Aorta (tissue), 5 donors: ENCODE measurements at regions not wholly inside any gene's neighbourhood (a gene's known extent, or its start where the extent isn't known, plus 50 kb on each side); places are given as distances from the start of the nearest gene placed in this dataset.

Experiments
- ATAC-seq: fragments of 200-7000 bp; cut with Tn5 transposase; one replicate; pipeline ENCODE4 v1.9.1; 2022; ENCODE audit warnings: moderate library complexity; ENCODE audit not compliant: low FRiP score
- DNase-seq, 2 donors: peaks; one replicate each; pipeline ENCODE4 v3.0.0-alpha.2; 2020
- H3K27ac ChIP-seq, 2 donors: one replicate each; pipeline ENCODE4 v1.5.1; 2013; ENCODE audit warnings: low read length in 2 of 2, mild to moderate bottlenecking in 2 of 2, moderate library complexity in 2 of 2, control low read depth in 1 of 2, inconsistent platforms in 1 of 2, low read depth in 1 of 2
- H3K27me3 ChIP-seq, 2 donors: one replicate each; pipeline ENCODE4 v1.6.1; 2013; ENCODE audit warnings: control low read depth in 1 of 2, low read length in 1 of 2, mild to moderate bottlenecking in 1 of 2, moderate library complexity in 1 of 2; ENCODE audit not compliant: insufficient read depth in 2 of 2, control insufficient read depth in 1 of 2
- H3K36me3 ChIP-seq, 2 donors: one replicate each; pipeline ENCODE4 v1.6.1; 2013; ENCODE audit warnings: control low read depth in 1 of 2, low read length in 1 of 2, mild to moderate bottlenecking in 1 of 2; ENCODE audit not compliant: insufficient read depth in 2 of 2, control insufficient read depth in 1 of 2
- H3K4me1 ChIP-seq, 2 donors: one replicate each; pipeline ENCODE4 v1.6.1; 2013; ENCODE audit warnings: low read length in 2 of 2, control low read depth in 1 of 2, mild to moderate bottlenecking in 1 of 2, moderate library complexity in 1 of 2; ENCODE audit not compliant: insufficient read depth in 2 of 2, control insufficient read depth in 1 of 2
- H3K4me3 ChIP-seq, 2 donors: one replicate each; pipeline ENCODE4 v1.5.1; 2013; ENCODE audit warnings: low read length in 2 of 2, control low read depth in 1 of 2, mild to moderate bottlenecking in 1 of 2
- H3K9me3 ChIP-seq: one replicate; pipeline ENCODE4 v1.6.1; 2013; ENCODE audit warnings: mild to moderate bottlenecking, low read length; ENCODE audit not compliant: control insufficient read depth
- WGBS, 2 donors: extraction: QIAGEN DNeasy Blood & Tissue Kit; methylation state at CpG; one replicate each; pipeline ENCODE4 v1.1.7; 2013; 5-methylcytosine and 5-hydroxymethylcytosine counted together
- intact Hi-C, 2 donors: fragments of 100-400 bp; cut with DNase I; formaldehyde crosslinking; loops; one replicate each; pipeline versions ENCODE4 v1.14.2 to v1.15.0; 2022
- donor health status: healthy with polysubstance abuse.
- donor health status: Bipolar disorder and iron deficiency.
- donor health status: DM: no; HTN: no; CAD: no.
- donor health status: DM: no; HTN: no; CAD: no.
- donor health status: DM: yes; HTN: yes; CAD: no.

GRCh38 chr6:37102299-37103168 is 67.4 kb upstream of the PIM1 start:
- ATAC-seq (peak; percentile 93), DNase-seq (peak; percentile 94 to 95)
- intact Hi-C loops = loop anchor here (1.0 to 5.0 kb wide), 3 partner anchors 28 to 67 kb away; no protein-coding TSS in a partner anchor
- Histone ChIP-seq H3K27ac (peak overlapping the region; percentile 62 to 93), H3K9me3 (no peaks in the 10 kb centered on the region), H3K4me1 (no peaks in the 10 kb centered on the region), H3K36me3 (no peaks in the 10 kb centered on the region), H3K4me3 (peak overlapping the region; percentile 16 to 29), H3K27me3 (no peaks in the 10 kb centered on the region)
- 2 to 3% methylated on average over 27 to 36 of the region's 36 CpGs for WGBS, 2 donors

DNA sequence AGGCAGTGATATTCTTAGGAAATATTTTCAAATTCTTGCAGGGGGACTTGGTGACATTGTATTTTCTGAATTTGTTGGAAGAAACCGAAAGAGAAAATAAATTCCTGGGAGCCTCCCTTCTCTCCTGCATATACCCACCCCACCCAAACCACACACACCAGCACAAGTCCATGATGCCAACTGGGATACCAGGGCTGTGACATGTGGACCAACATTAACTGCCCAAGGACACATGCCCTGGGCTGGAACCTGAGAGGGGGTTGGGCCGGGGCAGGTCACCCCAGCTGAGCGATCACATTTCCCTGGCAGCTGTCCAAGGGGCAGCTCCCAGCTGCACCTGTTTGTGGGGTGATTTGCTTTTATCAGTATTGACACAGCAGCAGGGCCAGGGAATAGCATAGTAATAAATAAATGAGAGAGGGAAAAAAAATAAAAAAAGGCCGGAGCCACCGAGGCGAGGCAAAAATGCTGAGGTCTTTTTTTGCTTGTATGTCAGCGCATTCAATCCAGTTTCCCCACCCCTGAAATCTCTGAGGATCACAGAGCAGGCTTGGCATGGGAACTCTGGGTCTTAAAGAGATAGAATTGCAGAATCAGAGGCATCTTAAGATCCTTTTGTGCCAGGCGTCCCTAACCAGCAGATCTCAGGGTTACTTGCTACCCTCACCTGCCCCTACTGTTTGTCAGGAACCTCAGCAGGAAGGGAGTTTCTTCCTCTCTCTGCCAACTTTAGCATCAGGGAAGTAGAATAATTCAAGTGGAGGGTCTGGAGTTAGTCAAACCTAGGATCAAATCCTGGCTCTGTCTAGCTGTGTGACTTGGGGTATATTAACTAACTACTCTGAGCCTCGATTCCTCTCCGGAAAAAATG is 66.5 kb upstream of the PIM1 start:
- H3K27ac ChIP-seq = peak overlapping the region; percentile 62 to 81

DNA sequence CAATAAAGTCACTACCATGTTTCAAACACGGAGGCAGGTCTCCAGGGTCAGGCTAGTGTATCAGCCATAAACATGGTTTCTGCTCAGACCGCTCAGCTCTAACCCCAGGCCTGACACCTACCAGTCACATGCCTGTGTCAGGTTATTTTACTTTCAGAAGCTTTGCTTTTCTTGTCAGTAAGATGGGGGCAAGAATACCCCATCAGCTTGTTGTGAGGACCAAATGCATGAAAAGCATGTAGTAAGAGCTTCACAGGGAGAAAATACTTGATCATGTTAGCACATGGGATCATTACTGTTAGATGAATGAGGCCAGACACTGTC is 65.2 kb upstream of the PIM1 start:
- Histone ChIP-seq H3K4me3 (no peak overlapping the region), H3K36me3 (no peaks in the 10 kb centered on the region), H3K27me3 (no peaks in the 10 kb centered on the region), H3K4me1 (no peaks in the 10 kb centered on the region), H3K27ac (no peak overlapping the region), H3K9me3 (no peaks in the 10 kb centered on the region)
- DNase-seq (no peak), ATAC-seq (no peak)
- intact Hi-C loops = loop anchor here in 1 of 2 donors (5.0 kb wide), 1 partner anchor 47 kb away; no protein-coding TSS in a partner anchor
- WGBS, 2 donors = 92 to 93% methylated on average over 2 of the region's 2 CpGs

More for the DNA sequence above, 66.5 kb upstream of the PIM1 start:
- H3K27me3 ChIP-seq = no peaks in the 10 kb centered on the region
- no peaks in the 10 kb centered on the region for H3K36me3 ChIP-seq
- WGBS, 2 donors = 18 to 30% methylated on average over 10 of the region's 10 CpGs
- H3K4me3 ChIP-seq = peak overlapping the region in 1 of 2 donors; percentile 29
- intact Hi-C loops = loop anchor here (2.0 to 5.0 kb wide), 2 partner anchors 27 to 46 kb away; no protein-coding TSS in a partner anchor
- DNase-seq = peak in 1 of 2 donors; percentile 71
- peak; percentile 59 for ATAC-seq
- H3K4me1 ChIP-seq = no peaks in the 10 kb centered on the region
- H3K9me3 ChIP-seq = no peaks in the 10 kb centered on the region

DNA sequence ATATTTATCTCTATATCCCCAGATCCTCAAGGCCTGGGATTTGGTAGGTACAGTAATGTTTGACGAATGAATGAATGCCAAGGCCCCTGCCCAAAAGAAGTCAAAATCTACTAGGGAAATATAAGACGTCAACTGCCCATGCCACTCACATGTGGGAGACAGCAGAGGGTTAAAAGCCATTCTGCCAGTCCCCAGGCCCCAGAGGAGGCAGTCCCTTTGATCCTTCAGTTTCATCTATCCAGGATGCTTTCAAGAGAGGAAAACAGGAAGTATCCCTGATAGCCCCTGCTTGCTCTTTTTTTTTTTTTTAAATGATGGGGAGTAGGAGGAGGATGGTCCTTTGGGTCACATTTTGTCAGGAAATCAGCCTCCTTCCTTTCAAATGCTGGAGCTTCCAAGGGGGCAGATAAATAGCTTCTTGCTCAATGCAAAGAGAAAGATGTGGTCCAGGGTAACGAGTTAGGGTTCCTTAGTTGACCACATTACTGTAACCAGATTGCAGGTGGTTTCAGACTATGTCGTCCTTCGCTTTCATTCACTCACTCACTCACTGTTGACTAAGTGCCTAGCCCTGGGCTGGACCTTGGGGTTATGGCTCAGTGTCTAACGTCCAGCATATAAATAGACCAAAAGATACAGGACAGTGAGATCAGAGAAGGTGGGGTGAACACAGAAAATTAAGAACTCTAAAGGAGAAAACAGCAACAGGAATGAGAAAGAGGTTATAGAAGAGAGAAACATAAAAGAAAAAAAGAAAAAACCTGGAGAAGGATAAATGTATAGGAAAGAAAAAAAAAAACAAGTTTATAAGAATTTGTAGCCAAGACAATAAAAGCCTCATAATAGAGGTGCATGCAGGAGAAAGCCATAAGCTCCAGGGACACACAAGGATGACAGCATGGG is 64.6 kb upstream of the PIM1 start:
- H3K4me3 ChIP-seq = no peak overlapping the region
- 85 to 87% methylated on average over 6 of the region's 6 CpGs for whole genome bisulfite sequencing, 2 donors
- H3K27ac ChIP-seq = no peak overlapping the region

GRCh38 chr6:37106051-37106363 is 63.9 kb upstream of the PIM1 start:
- no peaks in the 10 kb centered on the region for H3K4me1 ChIP-seq
- H3K27ac ChIP-seq = no peak overlapping the region
- no peaks in the 10 kb centered on the region for H3K27me3 ChIP-seq
- H3K9me3 ChIP-seq = no peaks in the 10 kb centered on the region
- DNase-seq (no peak), ATAC-seq (no peak)
- H3K4me3 ChIP-seq = no peak overlapping the region
- intact Hi-C loops = no loop called here
- H3K36me3 ChIP-seq = no peaks in the 10 kb centered on the region

More for the DNA sequence above, 64.6 kb upstream of the PIM1 start:
- Histone ChIP-seq H3K4me1 (no peaks in the 10 kb centered on the region), H3K36me3 (no peaks in the 10 kb centered on the region), H3K9me3 (no peaks in the 10 kb centered on the region), H3K27me3 (no peaks in the 10 kb centered on the region)
- ATAC-seq (no peak), DNase-seq (no peak)
- intact Hi-C loops = no loop called here

GRCh38 chr6:37106554-37106953 is 63.4 kb upstream of the PIM1 start:
- no peak for DNase-seq
- WGBS, 2 donors = 95 to 97% methylated on average over 8 of the region's 8 CpGs

GRCh38 chr6:37106982-37107491 is 62.9 kb upstream of the PIM1 start:
- Histone ChIP-seq H3K36me3 (no peaks in the 10 kb centered on the region), H3K4me1 (no peaks in the 10 kb centered on the region), H3K27ac (no peak overlapping the region), H3K27me3 (no peaks in the 10 kb centered on the region), H3K9me3 (no peaks in the 10 kb centered on the region), H3K4me3 (no peak overlapping the region)
- ATAC-seq (no peak), DNase-seq (no peak)
- intact Hi-C loops = no loop called here
- WGBS, 2 donors = 86 to 92% methylated on average over 7 of the region's 7 CpGs

More at GRCh38 chr6:37106554-37106953, 63.4 kb upstream of the PIM1 start:
- no peak overlapping the region for H3K4me3 ChIP-seq
- H3K36me3 ChIP-seq = no peaks in the 10 kb centered on the region
- H3K27ac ChIP-seq = no peak overlapping the region
- ATAC-seq = no peak
- intact Hi-C loops = no loop called here
- H3K27me3 ChIP-seq = no peaks in the 10 kb centered on the region
- H3K9me3 ChIP-seq = no peaks in the 10 kb centered on the region
- H3K4me1 ChIP-seq = no peaks in the 10 kb centered on the region
